Loucy (cell line): ENCODE measurements at regions not wholly inside any gene's neighbourhood (a gene's known extent, or its start where the extent isn't known, plus 50 kb on each side); places are given as distances from the start of the nearest gene placed in this dataset.

Source experiments
- EZH2phosphoT487 ChIP-seq: fragments of 200-600 bp; IDR thresholded peaks from 2 replicates; pipeline ENCODE4 v1.6.1; 2018; ENCODE audit warnings: antibody characterized with exemption, mild to moderate bottlenecking, moderate library complexity, borderline replicate concordance
- TF ChIP-seq, protein P1 (sequence below): fragments of 200-600 bp; sonication (generic); conservative IDR thresholded peaks from 2 replicates; pipeline ENCODE4 v1.5.1; 2014; ENCODE audit warnings: mild to moderate bottlenecking, antibody characterized with exemption, low read length

DNA sequence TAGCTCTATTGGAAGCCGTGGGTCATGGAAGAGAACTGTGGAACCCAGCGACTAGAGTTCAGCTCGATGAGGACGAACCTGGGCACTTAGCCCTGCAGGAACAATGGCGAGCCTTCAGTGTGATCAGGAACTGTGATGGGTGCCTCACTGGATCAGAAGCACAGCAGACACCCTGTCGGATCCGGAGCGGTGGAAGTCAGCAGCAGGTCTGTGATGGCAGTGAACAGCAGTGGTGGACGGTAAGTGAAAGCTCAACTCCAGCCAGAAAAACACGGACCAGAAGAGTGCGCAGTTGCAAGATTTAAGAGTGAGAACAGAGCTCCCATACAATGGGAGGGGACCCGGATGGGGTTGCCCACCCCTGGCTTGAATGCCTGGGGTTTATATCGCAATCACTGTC is 282.2 kb downstream of the NSUN3 start:
- TF ChIP-seq, protein P1, sequence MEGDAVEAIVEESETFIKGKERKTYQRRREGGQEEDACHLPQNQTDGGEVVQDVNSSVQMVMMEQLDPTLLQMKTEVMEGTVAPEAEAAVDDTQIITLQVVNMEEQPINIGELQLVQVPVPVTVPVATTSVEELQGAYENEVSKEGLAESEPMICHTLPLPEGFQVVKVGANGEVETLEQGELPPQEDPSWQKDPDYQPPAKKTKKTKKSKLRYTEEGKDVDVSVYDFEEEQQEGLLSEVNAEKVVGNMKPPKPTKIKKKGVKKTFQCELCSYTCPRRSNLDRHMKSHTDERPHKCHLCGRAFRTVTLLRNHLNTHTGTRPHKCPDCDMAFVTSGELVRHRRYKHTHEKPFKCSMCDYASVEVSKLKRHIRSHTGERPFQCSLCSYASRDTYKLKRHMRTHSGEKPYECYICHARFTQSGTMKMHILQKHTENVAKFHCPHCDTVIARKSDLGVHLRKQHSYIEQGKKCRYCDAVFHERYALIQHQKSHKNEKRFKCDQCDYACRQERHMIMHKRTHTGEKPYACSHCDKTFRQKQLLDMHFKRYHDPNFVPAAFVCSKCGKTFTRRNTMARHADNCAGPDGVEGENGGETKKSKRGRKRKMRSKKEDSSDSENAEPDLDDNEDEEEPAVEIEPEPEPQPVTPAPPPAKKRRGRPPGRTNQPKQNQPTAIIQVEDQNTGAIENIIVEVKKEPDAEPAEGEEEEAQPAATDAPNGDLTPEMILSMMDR, result no peak
- no peak for TF ChIP-seq EZH2phosphoT487
